MM.1S (cell line): ENCODE measurements at regions not wholly inside any gene's neighbourhood (a gene's known extent, or its start where the extent isn't known, plus 50 kb on each side); places are given as distances from the start of the nearest gene placed in this dataset.

ENCODE experiments used
- DNase-seq: peaks from one replicate; pipeline ENCODE4 v3.0.0-alpha.2; 2015
- H2AFZ ChIP-seq: fragments of 300-600 bp; sonication (generic); 2 replicates; pipeline ENCODE4 v1.6.0; 2016; ENCODE audit warnings: antibody characterized with exemption, low read length
- H3F3A ChIP-seq: fragments of 300-600 bp; sonication (generic); 2 replicates; pipeline ENCODE4 v1.6.1; 2016; ENCODE audit warnings: mild to moderate bottlenecking, antibody characterized with exemption, low read length, moderate library complexity, mixed read lengths; ENCODE audit not compliant: insufficient read depth
- H3K27ac ChIP-seq: fragments of 300-600 bp; sonication (generic); 2 replicates; pipeline ENCODE4 v1.5.1; 2016; ENCODE audit warnings: mild to moderate bottlenecking, low read length
- H3K27me3 ChIP-seq: fragments of 300-600 bp; sonication (generic); replicated peaks from 2 replicates; pipeline ENCODE4 v1.6.0; 2016; ENCODE audit warnings: low read length; ENCODE audit not compliant: insufficient read depth
- H3K36me3 ChIP-seq: fragments of 300-600 bp; sonication (generic); replicated peaks from 2 replicates; pipeline ENCODE4 v1.6.1; 2016; ENCODE audit warnings: mild to moderate bottlenecking, low read length, mixed read lengths; ENCODE audit not compliant: insufficient read depth
- H3K4me1 ChIP-seq: fragments of 300-600 bp; sonication (generic); 2 replicates; pipeline ENCODE4 v1.6.1; 2016; ENCODE audit warnings: low read length, mixed read lengths
- H3K4me2 ChIP-seq: fragments of 300-600 bp; sonication (generic); 2 replicates; pipeline ENCODE4 v1.6.0; 2016; ENCODE audit warnings: low read depth, low read length
- H3K4me3 ChIP-seq: fragments of 300-600 bp; sonication (generic); 2 replicates; pipeline ENCODE4 v1.5.1; 2016; ENCODE audit warnings: low read length, mixed read lengths
- H3K79me2 ChIP-seq: fragments of 300-600 bp; sonication (generic); 2 replicates; pipeline ENCODE4 v1.6.1; 2016; ENCODE audit warnings: mixed run types, low read length, mixed read lengths
- H3K9ac ChIP-seq: fragments of 300-600 bp; sonication (generic); 2 replicates; pipeline ENCODE4 v1.6.1; 2016; ENCODE audit warnings: low read length, mixed read lengths
- H3K9me2 ChIP-seq: fragments of 300-600 bp; sonication (generic); replicated peaks from 2 replicates; pipeline ENCODE4 v1.6.1; 2016; ENCODE audit warnings: mild to moderate bottlenecking, low read length, mixed read lengths; ENCODE audit not compliant: insufficient read depth
- H3K9me3 ChIP-seq: fragments of 300-600 bp; sonication (generic); replicated peaks from 2 replicates; pipeline ENCODE4 v1.6.1; 2016; ENCODE audit warnings: mild to moderate bottlenecking, low read length, mixed read lengths; ENCODE audit not compliant: insufficient read depth
- H4K20me1 ChIP-seq: fragments of 300-600 bp; sonication (generic); 2 replicates; pipeline ENCODE4 v1.6.1; 2016; ENCODE audit warnings: mild to moderate bottlenecking, low read length, moderate library complexity, mixed read lengths; ENCODE audit not compliant: insufficient read depth
- EZH2 ChIP-seq: fragments of 300-600 bp; sonication (generic); optimal IDR thresholded peaks from 2 replicates; pipeline ENCODE3; 2017; ENCODE audit warnings: low read depth, mild to moderate bottlenecking, antibody characterized with exemption, low read length, mixed read lengths
- EZH2phosphoT487 ChIP-seq: fragments of 300-600 bp; sonication (generic); IDR thresholded peaks from 2 replicates; pipeline ENCODE4 v1.6.1; 2018; ENCODE audit warnings: antibody characterized with exemption, low read length
- TF ChIP-seq, protein P1 (sequence below): fragments of 300-600 bp; sonication (generic); IDR thresholded peaks from 2 replicates; pipeline ENCODE4 v1.5.1; 2016; ENCODE audit warnings: antibody characterized with exemption, low read length, mixed read lengths

GRCh38 chr7:106717955-106718871, 57.3 kb upstream of the CCDC71L start:
- H3K9me2 ChIP-seq: no peaks in the 10 kb centered on the region
- peaks cover 38% of the 10 kb centered on the region for H3K4me1 ChIP-seq
- H3K9ac ChIP-seq: peak overlapping the region; percentile 20
- no peaks in the 10 kb centered on the region for H4K20me1 ChIP-seq
- H3F3A ChIP-seq: peaks cover 7% of the 10 kb centered on the region; the same call in 1 of the 2 replicates
- no peaks in the 10 kb centered on the region for H3K36me3 ChIP-seq
- peak overlapping the region; percentile 12 for H2AFZ ChIP-seq
- peak overlapping the region; percentile 77 for H3K27ac ChIP-seq
- TF ChIP-seq EZH2: no peak
- TF ChIP-seq, protein P1, sequence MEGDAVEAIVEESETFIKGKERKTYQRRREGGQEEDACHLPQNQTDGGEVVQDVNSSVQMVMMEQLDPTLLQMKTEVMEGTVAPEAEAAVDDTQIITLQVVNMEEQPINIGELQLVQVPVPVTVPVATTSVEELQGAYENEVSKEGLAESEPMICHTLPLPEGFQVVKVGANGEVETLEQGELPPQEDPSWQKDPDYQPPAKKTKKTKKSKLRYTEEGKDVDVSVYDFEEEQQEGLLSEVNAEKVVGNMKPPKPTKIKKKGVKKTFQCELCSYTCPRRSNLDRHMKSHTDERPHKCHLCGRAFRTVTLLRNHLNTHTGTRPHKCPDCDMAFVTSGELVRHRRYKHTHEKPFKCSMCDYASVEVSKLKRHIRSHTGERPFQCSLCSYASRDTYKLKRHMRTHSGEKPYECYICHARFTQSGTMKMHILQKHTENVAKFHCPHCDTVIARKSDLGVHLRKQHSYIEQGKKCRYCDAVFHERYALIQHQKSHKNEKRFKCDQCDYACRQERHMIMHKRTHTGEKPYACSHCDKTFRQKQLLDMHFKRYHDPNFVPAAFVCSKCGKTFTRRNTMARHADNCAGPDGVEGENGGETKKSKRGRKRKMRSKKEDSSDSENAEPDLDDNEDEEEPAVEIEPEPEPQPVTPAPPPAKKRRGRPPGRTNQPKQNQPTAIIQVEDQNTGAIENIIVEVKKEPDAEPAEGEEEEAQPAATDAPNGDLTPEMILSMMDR: no peak
- TF ChIP-seq EZH2phosphoT487: no peak
- peak overlapping the region; percentile 3; the same call in 1 of the 2 replicates for H3K4me3 ChIP-seq
- H3K27me3 ChIP-seq: no peaks in the 10 kb centered on the region
- peak; percentile 97 for DNase-seq
- peak overlapping the region; percentile 49 for H3K4me2 ChIP-seq
- H3K9me3 ChIP-seq: no peaks in the 10 kb centered on the region
- no peaks in the 10 kb centered on the region for H3K79me2 ChIP-seq

GRCh38 chr7:106720641-106721040, 59.7 kb upstream of the CCDC71L start:
- Histone ChIP-seq H3K4me3 (no peak overlapping the region), H3K27me3 (no peaks in the 10 kb centered on the region), H3K4me2 (no peak overlapping the region), H3K79me2 (no peaks in the 10 kb centered on the region), H2AFZ (peak overlapping the region; percentile 32), H3K4me1 (peaks cover 38% of the 10 kb centered on the region), H3K9me3 (no peaks in the 10 kb centered on the region), H3F3A (peaks cover 7% of the 10 kb centered on the region; the same call in 1 of the 2 replicates), H3K27ac (peak overlapping the region; percentile 12; the same call in 1 of the 2 replicates), H3K9me2 (no peaks in the 10 kb centered on the region), H4K20me1 (no peaks in the 10 kb centered on the region), H3K9ac (no peak overlapping the region), H3K36me3 (no peaks in the 10 kb centered on the region)
- TF ChIP-seq EZH2phosphoT487 (no peak), EZH2 (no peak)
- no peak for DNase-seq

DNA sequence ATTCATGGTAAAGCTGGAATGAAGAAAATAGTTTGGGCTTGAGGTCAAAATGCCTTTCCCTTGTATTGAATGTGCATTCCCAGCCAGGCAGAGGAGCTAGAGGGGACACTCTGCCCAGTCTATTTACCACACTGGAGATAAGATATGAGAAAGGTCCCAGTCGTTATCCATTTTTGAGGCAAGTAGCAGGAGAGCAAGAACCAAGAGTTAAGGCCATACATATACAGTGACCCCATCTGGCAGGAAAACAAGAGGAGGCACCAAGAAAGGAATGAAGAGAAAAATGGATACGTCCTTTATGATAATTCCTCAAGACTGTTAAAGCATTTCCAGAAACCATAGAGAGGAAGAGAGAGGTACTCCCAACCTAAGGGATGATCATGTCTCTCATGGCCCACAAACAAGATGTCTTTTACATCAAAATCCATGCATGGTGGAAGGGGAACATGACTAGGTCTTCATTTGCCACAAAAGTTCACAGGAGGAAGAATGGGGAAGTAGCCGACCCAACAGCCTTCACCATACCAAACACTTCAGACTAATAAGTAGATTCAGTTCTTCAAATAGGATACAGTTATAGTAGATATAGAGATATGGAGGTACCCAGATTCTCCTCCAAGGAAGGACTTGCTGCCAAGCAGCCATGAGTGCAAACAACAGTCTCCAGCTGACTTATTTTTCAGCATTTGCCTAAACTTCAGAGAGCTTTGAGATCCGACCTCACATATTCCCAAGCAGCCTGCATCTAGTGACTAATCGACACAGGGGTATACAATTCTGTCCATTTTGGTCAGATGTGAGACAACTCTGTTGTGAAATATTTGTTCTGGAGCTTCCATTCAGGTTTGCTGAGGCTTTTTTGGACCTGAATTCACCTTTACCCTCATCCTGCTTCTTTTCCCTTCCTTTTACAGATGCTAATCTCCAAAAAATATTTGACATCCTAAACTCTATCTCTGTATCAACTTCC, 61.1 kb upstream of the CCDC71L start:
- Histone ChIP-seq H3K9me3 (no peaks in the 10 kb centered on the region), H3K4me3 (no peak overlapping the region), H3K9ac (no peak overlapping the region), H3K79me2 (no peaks in the 10 kb centered on the region), H3K27ac (no peak overlapping the region), H2AFZ (no peak overlapping the region), H3K4me2 (no peak overlapping the region), H3K27me3 (no peaks in the 10 kb centered on the region), H3K36me3 (no peaks in the 10 kb centered on the region), H3K4me1 (peaks cover 32% of the 10 kb centered on the region), H3F3A (peaks cover 7% of the 10 kb centered on the region; the same call in 1 of the 2 replicates), H4K20me1 (no peaks in the 10 kb centered on the region), H3K9me2 (no peaks in the 10 kb centered on the region)
- DNase-seq: no peak
- TF ChIP-seq EZH2: no peak
- TF ChIP-seq EZH2phosphoT487: no peak
- TF ChIP-seq, protein P1: no peak
